Hematopoietic multipotent progenitor cell (in vitro differentiated cells): ENCODE measurements at regions not wholly inside any gene's neighbourhood (a gene's known extent, or its start where the extent isn't known, plus 50 kb on each side); places are given as distances from the start of the nearest gene placed in this dataset.
"Not testable (repeated sequence)": the region's sequence is repeated elsewhere in the genome, so short reads cannot be mapped to it uniquely, and the experiment has no call there.

ENCODE experiments used
- DNase-seq, 3 donors: peaks; one replicate each; pipeline ENCODE4 v3.0.0-alpha.2; 2011 to 2015; ENCODE audit warnings: low read depth in 2 of 3, low spot score in 2 of 3

DNA sequence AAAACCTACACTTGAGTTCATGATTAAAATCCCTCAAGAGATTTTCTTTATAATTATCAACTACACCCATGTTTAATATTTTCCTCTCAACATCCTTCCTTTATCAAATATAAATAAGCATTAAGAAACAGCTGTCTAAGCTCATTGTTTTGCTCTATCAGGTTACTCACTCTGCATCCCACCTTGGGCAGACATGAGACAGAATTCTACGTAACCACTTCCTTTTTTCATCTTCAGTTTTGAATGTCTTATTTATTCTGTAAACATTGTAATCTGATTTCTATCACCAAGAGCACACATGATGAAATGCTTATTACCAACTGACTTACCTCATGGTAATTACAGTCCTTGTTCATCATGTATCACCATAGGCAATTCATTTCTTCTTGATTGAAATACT is 1256.6 kb upstream of the ATXN8OS start:
- DNase-seq: no peak

GRCh38 chr13:68850160-68850559 is 1257.5 kb upstream of the ATXN8OS start:
- DNase-seq: no peak

DNA sequence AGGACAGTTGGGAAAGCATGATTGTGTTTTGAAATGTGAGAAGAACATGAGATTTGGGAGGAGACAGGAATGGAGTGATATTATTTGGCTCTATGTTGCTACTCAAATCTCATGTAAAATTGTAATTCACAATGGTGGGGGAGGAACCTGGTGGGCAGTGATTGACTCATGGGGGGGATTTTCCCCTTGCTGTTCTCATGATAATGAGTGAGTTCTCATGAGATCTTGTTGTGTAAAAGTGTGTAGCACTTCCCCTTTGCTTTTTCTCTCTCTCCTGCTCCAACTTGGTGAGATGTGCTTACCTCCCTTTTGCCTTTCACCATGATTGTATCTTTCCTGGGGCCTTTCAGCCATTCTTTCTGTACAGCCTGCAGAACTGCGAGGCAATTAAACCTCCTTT is 1261.0 kb upstream of the ATXN8OS start:
- DNase-seq: no peak

DNA sequence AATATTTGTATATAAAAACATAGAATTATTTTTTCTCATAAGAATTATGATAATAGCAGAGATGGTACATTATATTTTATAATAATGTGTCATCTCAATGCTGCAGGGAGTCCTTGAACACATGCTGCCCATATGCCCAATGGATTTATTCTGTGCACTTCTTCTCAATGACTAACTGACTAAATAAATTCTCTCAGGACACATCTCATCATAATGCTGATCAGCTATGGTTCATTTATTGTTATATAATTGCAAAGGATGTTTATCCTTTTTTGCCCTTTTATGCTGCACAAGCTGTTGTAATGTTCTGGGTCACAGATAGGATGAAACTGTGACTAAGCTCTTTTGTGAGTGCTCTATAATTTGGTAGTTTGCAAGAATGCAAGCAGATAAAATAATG is 1273.3 kb upstream of the ATXN8OS start:
- DNase-seq: no peak

DNA sequence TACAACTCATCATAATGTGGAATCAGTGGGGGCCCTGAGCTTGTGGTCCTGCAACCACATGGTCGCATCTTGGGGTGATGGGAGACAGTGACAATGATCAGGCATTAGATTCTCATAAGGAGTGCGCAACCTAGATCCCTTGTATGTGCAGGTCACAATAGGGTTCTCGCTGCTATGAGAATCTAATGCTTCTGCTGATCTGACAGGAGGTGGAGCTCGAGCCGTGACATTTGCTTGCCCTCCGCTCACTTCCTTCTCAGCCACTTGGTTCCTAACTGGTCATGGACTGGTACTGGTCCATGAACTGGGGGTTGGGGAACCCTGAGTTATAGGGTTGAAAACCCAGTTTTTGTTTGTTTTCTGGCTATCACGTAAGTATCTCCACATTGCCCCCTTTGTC is 1290.9 kb upstream of the ATXN8OS start:
- no peak for DNase-seq

DNA sequence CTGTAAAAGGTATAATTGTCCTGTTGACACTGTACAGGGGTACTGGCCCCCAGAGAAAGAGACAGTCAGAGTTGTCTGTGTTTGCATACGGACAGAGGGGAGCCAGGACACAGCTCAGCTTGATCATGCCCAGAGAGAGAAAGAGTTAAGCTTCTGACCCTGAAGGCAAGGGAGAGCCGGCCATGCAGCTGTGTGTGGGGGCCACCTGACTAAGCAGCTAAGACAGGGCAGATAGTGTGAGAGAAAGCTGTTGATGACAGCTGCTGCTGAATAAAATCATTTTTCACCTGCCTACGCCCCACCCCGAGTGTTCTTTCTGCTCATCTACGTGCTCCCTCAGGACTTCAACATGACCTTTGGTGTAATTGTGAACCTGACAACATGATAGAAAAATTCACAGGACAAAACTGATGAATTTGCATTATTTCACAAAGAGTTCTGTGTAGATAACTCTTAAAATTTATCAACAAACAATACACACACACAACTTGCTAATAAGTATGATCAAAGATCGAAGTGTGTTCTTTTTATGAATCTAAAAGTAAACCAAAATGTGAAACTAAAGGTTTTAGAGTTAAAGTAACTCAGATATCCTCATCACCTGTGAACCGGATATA is 1294.3 kb upstream of the ATXN8OS start:
- no peak for DNase-seq

DNA sequence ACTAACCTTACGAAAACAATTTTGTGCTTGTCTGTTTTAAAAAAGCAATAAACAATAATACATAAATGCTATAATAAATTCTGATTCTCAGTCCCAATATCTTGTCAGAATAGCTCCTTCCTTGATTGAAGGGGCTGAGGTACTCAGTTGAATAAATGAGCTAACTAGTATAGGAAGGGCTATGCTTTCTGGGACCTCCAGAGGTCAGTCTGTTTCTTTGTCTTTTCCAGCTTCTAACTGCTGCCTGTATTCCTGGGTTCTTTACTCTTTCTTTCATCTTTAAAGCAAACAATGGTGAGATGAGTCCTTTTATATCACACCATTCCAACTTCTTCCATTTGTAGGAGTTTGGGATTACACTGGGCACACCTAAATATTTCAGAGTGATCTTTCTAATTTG is 1297.0 kb upstream of the ATXN8OS start:
- no peak for DNase-seq

- no peak for DNase-seq
Measured at GRCh38 chr13:68808456-68808855, 1299.2 kb upstream of the ATXN8OS start.

DNA sequence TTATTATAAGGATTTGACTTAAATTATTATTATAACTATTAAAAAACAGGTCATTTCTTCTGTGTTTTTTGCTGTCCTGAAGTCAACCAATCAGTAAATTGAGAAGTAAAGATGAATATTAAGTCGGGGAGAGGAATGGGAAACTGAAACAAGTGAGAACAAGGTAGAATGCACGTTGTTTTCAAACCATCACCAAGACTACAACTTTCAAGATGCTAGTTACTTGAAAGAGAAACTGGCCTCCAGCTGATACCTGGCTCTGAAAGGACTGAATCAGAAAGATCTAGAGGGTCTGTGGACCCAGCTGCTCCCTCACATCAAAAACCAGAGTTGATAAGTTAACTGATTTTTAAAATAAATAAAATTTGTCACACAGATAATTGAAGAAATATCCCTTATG is 1301.5 kb upstream of the ATXN8OS start:
- DNase-seq: no peak

GRCh38 chr13:68784275-68784674 is 1323.4 kb upstream of the ATXN8OS start:
- DNase-seq: no peak

DNA sequence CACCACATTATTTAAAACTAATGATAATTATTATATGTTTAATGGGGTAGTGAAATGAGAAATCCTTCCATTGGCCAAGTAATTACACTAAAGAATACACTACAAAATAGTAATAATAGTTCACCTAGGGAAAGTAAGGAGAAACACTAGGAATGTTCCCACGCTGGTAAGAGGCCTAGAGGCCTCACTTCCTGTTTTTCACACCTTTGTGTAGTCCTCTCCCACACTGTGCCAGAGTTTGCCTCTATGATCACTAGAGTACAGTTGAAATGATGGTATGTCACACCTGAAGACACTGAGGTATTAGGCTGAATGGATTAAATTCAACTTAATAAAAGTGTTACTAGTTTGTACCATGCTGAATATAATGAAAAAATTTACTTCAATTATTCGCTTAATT is 1348.0 kb upstream of the ATXN8OS start:
- no peak for DNase-seq

GRCh38 chr13:68749796-68750195 is 1357.8 kb upstream of the ATXN8OS start:
- DNase-seq: no peak

DNA sequence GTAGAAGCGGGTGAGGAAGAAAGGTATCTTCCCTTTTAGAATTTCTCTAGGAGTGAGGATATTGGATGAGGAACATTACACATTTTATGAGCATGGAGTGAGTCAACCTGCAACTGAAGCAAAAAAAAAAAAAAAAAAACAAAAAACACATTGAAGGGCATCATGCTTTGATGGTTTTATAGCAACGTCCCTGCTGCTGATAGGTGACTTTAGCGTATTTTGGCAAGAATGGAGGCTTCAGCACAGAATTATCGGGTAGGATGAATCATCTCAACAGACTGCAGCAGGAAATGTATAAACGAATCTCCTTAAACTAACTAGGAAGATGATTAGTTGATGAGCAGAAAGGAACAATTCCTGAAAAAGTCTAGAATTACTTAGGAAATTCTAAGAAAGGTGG is 1359.6 kb upstream of the ATXN8OS start:
- no peak for DNase-seq

- no peak for DNase-seq
Measured at GRCh38 chr13:68745502-68745901, 1362.1 kb upstream of the ATXN8OS start.

DNA sequence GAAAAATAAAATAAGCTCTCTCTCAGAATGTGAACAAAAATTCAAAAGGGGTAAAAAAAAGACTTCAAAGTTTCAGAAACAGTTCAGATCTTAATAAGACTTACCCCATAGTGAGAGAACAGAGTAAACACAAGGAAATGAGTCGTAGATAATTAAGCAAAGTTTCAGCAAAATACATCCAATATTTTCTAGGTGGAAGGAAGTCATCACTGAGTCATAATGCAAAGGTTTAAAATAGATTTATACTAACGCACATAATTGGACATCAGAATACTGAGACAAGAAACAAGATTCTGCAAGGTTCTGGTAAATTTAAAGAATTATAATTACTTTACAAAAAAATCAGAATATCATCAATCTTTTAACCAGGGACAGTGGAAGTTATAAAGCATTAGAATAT is 1370.7 kb upstream of the ATXN8OS start:
- no peak for DNase-seq

- DNase-seq: no peak
Measured at GRCh38 chr13:68727798-68728197, 1379.8 kb upstream of the ATXN8OS start.

GRCh38 chr13:68727165-68727564 is 1380.5 kb upstream of the ATXN8OS start:
- DNase-seq: no peak

- DNase-seq: no peak
Measured at GRCh38 chr13:68719815-68720214, 1387.8 kb upstream of the ATXN8OS start.

DNA sequence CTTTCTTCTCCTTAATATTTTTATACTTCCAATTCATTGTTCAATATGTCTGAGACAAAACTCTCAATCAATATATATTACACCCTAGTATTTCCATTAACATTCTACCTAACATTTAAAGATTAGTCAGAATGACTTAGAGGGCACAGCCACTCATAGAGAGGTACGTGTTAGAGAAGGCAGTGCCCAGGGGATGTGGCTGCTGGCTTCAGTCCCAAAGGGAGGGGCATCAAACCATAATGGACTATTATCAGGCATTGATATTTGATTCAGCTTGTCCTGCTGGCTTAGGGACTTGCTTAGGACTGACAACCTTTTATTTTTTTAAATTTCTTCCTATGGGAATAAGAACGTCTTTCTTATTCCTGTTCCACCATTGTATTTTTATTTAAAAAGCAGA is 1392.0 kb upstream of the ATXN8OS start:
- DNase-seq: no peak

GRCh38 chr13:68714292-68714691 is 1393.3 kb upstream of the ATXN8OS start:
- DNase-seq: no peak

- DNase-seq: no peak
Measured at GRCh38 chr13:68713394-68713793, 1394.2 kb upstream of the ATXN8OS start.

- DNase-seq: no peak
Measured at GRCh38 chr13:68708336-68708908, 1399.2 kb upstream of the ATXN8OS start.

GRCh38 chr13:68706044-68706443 is 1401.6 kb upstream of the ATXN8OS start:
- not testable (repeated sequence) for DNase-seq
